HG03280 (cell line): ENCODE measurements at regions not wholly inside any gene's neighbourhood (a gene's known extent, or its start where the extent isn't known, plus 50 kb on each side); places are given as distances from the start of the nearest gene placed in this dataset.

Experiments used
- ATAC-seq: cut with Tn5 transposase; IDR thresholded peaks from one replicate; pipeline ENCODE4 v1.9.1; 2021; ENCODE audit warnings: mild to moderate bottlenecking, moderate library complexity; ENCODE audit not compliant: unreplicated experiment

DNA sequence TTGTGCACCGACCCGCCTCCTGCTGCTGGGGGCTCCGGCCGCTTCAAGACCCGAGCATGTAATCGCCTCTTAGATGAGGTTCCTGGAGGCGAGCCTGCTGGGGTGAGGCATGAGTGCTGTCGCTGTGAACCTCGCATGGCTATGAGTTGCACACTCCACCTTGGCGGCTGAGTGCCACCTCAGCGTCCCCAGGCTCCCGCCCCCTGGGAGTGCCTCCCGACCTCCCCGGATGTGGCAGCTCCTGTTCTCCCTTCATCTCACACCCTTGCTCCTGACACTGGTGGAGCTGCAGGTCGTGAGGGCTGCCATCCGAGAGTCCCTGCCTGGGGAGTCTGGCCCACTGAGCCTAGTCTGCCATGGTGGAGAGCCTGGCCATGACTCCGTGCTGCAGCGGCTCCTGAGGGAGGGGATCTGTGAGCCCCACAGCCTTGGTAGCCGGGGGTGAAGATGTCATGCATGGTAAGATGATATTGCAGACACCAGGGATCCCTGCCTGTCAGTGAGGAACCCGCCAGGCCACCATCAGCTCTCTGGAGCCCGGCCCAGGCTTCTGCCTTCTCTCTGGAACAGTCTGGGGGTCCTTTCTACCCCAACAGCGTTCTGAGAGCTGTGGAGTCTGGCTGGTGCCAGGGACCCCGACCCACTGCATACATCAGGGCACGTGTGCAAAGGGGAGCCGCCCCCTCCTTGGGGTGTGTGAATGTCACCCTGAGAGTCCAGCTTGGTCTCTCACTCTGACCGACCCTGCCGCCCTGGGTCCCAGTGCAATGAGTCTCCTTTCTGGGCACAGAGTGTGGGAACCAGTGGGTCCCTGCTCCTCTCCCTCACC lies 61.6 kb upstream of the HS6ST1 start:
- ATAC-seq = no peak

DNA sequence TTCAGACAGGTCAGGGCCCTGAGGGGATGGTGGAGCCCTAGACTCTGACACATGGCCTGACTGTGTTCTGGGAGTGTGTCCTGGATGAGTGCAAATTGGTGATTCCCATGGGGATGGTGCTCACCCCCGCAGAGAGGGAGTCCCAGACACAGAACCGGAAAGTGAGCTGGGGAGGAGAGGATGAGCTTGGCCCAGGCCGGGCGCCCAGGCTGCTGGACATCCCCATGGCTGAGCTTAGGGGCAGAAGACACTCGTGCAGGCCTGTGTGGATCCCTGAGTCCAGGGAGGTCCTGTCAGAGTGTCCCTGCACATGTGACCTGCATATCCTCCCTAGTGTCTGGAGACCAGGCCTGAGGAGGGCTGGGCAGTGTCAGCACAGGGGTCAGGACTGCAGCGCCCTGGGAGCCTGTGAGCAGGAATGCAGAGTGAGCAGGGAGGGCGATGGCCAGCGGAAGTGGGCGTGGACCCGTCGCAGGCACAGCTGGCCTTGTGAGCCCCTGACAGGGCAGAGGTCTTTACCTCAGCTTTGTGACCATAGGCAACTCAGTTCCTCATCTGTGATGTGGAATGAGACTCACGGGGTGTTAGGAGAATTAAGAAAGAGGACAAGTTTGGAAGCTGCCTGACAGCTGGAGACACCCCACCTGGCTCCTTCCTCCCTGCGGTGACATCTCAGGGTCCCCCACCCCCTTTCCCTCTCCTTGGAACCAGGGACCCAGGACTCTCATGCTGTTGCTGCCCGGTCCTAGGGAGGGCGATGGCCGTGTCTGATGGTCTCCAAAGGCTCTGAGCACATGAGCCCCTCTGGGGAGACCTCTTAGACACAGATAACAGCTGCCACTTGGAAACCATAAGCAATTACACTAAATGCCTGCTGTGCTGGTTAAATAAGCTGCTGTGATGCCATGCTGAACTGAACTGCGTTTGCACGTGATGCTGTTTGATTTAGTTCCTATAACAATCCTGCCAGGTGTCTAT lies 62.6 kb upstream of the HS6ST1 start:
- no peak for ATAC-seq

DNA sequence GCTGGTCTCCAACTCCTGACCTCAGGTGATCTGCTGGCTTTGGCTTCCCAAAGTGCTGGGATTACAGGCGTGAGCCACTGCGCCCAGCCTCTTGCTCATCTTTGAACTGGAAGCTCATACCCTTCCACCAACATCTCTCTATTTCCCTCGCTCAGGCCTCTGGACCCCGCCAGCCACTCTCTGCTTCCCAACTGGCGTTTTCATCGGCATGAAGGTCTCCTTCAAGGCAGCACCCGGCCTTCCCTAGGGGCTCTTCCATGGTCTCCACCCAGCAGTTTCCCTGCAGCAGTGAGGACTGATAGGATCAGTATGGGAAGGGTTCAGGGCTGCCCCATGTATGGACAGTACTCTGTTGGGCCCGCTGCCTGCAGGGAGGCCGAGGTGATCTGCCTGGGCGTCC lies 65.8 kb upstream of the HS6ST1 start:
- no peak for ATAC-seq

DNA sequence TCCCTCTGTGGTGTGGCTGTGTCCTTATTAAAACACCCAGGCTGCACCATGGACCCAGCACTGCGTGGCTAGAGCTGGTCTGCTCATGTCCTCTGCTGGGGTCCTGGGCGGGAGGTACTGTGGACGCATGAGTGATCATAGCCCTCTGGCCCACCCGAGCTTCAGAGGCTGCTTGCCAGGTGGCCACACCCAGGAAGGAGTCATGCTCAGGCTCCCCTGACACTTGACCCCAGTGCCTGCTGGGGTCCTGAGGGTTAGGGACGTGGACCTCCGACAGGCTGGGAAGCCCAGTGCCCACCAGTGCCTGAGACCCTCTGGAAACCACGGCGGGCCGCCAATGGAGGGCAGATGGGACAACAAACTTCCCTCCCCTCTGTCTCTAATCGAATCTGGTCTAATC lies 66.3 kb upstream of the HS6ST1 start:
- no peak for ATAC-seq

DNA sequence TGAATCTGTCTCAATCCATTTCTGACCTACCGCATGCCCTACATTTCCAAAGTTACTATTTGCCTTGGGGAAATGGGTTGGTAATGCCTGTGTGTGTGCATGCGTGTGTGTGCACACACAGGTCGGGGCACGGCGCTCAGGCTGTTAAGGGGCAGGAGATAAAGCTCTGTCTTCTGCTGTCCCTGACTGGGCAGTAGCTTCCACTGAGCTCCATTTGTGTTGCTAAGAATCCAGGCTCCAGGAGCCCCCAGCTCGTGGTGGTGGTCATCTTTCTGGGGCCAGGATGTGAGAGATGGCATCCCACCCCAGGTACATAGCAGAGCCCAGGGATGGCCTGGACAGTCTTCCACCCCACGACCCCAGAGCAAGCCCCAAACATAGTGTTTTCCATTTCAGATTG lies 66.7 kb upstream of the HS6ST1 start:
- ATAC-seq = no peak

DNA sequence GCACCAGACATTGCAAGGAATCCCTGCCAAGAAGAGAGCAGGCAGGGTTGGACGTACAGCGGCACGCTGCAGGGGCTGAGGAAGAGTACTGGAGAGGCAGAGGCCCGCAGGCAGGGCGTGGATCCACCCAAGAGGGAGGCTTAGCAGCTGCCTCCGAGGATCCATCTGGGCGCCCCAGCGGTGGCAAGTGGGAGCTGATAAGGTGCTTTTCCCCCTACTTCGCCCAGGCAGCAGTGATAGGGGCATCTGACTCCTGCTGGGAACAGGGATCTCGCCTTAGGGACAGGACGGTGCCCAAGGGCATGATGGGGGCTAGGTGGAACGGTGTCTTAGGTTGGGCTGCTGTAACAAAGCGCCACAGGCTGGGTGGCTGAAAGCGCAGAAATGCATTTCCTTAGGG lies 67.4 kb upstream of the HS6ST1 start:
- no peak for ATAC-seq

DNA sequence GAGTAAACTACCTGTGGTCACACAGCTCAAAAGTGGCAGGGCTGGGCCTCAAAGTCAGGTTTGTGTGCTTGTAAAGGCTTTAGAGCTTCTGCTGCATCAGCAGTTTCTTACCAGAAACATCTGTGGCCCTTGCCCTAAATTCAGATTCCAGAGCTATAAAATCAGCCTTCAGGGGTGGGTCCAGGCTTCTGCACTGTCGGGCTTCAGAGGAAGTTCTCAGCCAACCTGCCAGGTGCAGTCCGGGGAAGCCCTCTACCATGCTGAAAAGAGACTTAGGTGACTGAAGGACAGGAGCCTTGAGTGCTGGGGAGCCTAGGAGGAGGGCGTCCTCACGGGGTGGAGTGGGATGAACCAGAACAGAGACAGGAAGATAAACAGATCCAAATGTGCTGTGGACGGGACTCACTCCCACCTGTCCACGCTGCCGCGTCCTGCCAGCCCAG lies 69.9 kb upstream of the HS6ST1 start:
- no peak for ATAC-seq

DNA sequence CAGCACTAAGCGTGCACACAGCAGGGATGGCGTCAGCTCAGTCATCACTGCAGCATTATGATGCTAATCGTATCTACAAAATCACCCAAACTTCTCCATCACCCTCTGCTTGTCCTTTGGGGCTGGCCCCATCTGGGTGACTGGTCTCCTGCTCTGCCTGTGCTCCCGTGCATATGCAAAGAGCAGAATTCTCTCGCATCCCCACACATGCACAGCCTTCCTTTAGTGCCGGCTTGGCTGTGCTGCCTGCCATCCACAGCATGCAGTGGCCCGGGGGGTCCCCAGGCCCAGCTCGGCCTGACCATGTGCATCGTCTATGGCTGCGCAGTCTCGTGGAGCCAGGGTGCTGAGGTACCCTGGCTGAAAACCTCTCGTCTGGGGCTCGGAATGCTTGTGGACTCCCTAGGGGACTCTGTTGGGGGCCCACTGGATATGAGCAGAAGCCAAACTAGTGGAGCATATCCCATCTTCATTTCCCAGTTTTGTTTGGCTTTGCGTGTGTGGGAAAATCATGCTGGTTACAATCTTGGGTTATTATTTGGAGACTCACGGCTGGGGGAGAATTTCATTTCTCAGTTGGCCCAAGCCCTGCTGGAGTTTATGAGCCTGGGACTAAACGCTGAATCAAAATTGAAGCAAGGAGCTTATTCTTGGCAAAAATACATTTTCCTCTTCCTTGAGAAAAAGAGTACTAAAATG lies 70.9 kb upstream of the HS6ST1 start:
- no peak for ATAC-seq

DNA sequence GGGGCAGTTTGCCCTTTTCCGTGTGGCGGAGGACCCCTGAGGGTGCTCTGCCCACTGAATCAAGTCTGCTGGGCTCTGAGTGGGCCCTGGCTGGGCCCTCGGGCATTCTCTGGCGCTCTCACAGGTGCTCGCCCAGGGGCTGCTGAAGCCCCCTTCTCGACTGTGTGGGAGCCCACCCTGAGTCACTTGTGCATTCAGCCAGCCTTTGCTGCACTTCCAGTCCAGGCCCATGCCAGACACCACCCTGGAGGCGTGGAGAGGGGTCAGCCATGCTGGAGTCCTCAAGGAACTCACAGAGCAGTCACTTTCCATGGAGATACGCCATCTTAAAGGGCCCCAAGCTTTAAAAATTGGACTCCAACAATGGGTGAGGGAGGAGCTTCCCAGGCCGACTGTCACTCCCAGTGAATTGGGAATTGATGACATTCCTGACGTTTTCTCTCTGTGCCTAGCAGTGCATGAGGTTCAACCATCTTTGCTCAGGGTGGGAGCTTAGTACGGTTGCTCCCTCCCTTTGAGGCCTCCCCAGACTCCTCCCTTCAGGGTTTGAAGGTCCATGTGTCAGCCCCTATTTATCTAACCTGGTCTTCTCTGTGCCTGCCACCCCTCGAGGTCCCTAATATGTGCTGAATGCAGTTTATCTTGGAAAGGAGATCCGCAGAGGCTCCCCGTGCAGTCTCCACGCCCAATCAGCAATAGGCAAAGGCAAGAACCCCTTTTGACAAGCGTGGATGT lies 71.8 kb upstream of the HS6ST1 start:
- no peak for ATAC-seq

DNA sequence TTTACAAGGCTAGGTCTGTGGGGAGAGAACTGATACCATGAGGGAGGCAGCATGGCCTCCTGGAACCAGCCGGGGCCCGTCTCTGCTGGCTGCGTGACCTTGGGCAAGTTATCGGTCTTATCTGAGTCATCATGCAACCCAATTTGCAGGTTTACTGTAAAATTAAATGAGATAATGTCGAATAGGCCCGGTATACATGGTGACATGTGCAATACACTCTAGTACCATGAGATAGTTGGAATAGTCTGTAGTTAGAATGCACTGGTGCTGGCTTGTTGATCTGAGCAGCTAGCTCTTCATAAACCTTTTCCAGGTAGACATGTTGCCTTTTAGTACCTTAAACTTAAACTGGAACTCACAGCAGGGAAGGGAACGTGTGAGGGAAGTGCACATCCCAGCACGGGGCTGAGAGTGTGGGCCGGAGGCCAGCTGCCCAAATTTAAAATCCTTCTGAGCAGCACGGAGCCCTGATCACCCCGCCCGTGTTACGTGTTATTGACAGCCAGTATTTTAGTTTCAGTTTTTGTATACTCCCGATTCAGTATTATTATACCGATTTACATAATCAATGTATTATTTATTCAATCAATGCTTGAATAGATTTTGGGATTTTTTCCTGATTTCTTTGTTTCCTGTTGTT lies 72.4 kb upstream of the HS6ST1 start:
- ATAC-seq = no peak

DNA sequence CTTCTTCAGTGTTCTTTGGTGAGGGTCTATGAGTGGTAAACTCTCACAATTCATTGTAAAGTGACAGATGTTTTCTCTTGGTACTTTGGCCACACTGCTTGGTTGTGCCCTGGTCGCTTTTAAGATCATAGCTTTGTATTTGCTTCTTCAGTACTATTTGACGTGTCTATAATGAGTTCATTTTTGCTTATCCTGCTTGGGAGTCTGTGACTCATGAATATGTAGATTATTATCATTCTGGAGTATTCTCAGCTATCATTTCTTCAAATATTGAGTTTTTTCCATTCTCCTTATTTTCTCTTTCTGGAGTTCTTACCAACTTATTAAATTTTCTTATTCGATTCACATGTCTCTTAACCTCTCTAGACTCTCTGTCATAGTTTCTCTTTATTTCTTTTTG lies 73.0 kb upstream of the HS6ST1 start:
- no peak for ATAC-seq

DNA sequence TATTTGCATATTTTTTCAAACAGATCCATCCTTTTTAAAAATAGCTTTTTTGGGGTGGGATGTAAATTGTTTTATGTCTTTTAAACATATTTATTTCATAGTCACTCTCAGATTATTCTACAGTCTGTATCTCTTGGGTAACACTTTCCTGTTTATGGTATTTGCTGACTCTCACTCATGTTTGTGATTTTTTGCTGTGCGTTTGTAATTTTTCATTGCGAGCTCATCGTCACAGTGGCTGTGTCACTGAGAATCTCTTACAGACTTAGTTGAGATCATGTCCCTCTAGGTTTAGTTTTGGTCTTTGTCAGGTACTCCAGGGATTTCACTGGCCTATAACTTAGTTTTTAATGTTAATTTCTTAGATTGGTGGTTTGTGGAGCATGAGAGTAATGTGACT lies 73.5 kb upstream of the HS6ST1 start:
- ATAC-seq = no peak

DNA sequence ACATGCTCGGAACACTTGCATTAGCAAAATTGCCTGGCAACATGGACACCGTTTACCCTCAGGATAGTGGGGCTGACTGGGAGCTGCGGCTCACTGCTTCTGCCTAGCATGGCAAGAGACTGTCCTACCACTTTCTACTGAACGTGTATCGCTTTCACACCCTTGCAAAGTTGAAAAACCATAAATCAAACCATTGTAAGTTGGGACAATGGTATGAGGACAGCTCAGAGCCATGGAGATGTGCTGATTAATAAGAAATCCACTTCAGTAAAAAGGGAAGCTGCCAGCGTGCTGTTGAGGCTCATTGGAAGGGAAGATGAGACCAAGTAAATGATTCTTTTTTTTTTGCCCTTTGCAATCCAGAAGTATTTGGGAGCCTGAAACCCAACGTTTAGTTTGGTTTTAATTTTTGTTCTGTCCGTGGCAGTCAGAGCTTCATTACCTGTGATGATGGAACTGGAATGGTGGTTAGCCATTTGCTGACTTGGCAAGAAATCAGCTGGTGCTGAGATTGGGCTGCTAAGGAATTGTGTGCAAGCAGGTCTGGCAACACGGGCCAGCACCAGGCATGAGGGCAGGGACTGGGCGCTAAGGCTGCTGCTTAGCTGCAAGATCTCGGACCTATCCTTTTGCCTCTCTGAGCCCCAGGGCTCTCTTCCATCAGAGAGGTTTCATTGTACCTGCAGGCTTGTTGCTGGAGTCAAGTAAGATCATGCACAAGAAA lies 75.5 kb upstream of the HS6ST1 start:
- no peak for ATAC-seq

DNA sequence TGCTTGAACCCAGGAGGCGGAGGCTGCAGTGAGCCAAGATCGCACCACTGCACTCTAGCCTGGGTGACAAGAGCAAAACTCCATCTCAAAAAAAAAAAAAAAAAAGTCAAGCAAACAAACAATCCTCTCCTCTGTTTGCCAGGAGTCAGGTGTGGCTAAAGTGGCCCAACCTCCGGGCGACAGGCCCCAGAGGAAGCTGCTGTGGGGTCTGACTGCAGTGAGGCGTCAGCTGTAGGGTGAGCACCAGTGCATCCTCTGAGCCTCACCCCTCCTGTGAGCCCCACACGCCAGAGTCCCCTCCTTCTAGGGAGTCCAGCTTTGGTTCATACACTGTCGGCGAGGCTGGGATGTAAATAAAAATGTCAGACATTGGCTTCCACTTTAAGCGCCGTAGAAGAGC lies 76.5 kb upstream of the HS6ST1 start:
- ATAC-seq = no peak

DNA sequence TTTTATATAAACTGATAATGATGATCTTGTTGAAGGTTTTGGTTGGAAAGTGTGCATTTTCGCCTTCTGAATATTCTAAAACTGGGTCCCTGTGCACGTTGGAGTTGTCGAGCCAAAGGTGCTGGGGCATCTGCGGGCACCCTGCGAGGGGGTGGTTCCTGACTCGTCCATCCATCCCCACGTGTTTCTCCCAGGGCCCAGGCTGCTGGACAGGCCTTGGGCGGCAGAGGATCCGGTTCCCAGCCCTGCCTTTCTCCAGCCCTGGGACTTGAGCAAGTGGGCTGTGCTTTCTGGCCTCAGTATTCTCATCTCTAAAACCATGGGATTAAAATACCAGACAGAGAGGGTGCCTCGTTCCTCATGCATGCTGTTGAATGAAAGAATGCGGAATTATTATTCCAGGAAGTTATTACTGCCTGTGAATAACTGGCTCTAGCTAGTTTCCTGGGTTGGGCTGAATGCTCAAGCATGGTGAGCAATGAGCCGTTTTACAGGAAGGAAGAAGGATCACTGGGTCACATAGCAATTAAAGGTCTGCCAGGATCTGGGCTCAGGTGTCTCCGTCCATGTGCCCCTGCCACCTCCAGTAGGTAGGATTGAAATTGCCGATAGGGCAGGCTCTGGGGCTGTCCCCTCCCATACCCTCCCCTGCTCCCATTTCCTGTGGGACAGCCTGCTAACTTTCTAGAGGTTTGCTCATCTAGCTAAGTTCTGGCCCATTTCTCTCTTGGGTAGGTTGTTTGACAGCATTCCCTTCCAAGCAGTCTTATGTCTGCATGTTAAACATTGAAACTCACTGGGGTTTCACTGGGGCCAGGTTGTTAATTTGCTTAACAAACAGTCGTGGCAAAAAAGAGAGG lies 77.2 kb upstream of the HS6ST1 start:
- no peak for ATAC-seq

DNA sequence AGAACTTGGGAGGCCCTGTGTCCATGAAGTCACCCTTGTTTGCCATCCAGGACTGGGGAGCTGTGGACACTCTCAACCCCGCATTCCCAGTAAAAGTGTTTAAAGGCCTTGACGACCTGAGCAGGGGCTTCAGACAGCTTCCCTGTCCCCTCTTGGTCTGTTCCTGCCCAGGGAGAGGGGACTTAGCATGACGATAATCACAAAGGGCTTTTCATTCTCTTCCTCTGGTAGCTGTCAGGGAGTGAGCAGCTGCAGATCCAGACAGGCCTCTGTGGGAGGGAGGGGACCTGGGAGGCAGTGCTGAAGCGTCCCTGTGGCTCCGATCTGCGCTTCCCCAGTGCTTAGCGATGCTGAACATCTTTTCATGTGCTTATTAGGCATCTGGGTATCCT lies 77.8 kb upstream of the HS6ST1 start:
- no peak for ATAC-seq

DNA sequence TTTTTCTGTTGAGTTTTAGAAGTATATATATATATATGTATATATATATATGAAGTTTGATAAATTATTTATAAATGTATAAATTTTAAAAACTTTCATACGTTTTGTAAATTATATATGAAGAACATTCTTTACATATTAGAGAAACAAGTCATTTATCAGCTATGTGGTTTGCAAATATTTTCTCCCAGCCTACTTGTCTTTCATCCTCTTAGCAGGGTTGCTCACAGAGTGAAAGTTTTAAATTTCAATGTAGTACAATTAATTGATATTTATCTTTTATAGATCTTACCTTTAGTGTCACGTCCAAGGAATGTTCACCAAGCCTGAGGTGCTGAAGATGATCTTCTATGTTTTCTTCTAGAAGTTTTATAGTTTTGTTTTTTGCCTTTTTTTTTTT lies 78.3 kb upstream of the HS6ST1 start:
- no peak for ATAC-seq

DNA sequence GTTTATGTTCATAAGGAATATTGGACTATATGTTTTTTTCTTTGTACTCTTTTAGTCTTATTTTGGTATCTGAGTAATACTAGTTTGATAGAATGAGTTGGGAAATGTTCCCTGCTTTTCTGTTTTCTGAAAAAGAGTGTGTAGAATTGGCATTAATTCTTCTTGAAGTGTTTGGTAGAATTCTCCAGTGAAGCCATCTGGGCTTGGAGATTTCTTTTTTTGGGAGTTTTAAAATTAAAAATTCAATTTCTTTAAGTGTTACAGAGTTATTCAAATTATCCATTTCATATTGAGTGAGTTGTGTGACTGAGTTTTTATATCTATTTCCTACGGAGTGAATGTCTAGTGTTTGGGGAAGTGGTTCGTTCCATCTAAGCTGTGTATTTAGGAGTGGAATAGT lies 80.6 kb upstream of the HS6ST1 start:
- no peak for ATAC-seq
